CD4-positive, alpha-beta T cell treated with Interleukin-1 beta for 1 hour (primary cell): ENCODE measurements at regions not wholly inside any gene's neighbourhood (a gene's known extent, or its start where the extent isn't known, plus 50 kb on each side); places are given as distances from the start of the nearest gene placed in this dataset.
"Not testable (repeated sequence)": the region's sequence is repeated elsewhere in the genome, so short reads cannot be mapped to it uniquely, and the experiment has no call there.

Experiments used
- DNase-seq, 2 donors: peaks; one replicate each; pipeline ENCODE4 v3.0.0-alpha.2; 2020 to 2022

GRCh38 chr5:57642698-57643097, 160.1 kb upstream of the ACTBL2 start:
- DNase-seq, result no peak

- DNase-seq, result no peak
Measured at GRCh38 chr5:57642066-57642465, 159.5 kb upstream of the ACTBL2 start.

- no peak for DNase-seq
Measured at GRCh38 chr5:57635146-57635777, 152.7 kb upstream of the ACTBL2 start.

GRCh38 chr5:57632937-57633336, 150.3 kb upstream of the ACTBL2 start:
- no peak for DNase-seq

- DNase-seq, result not testable (repeated sequence)
Measured at GRCh38 chr5:57631139-57631538, 148.5 kb upstream of the ACTBL2 start.

- no peak for DNase-seq
Measured at GRCh38 chr5:57627661-57628060, 145.1 kb upstream of the ACTBL2 start.

- no peak for DNase-seq
Measured at GRCh38 chr5:57626703-57627102, 144.1 kb upstream of the ACTBL2 start.

- no peak for DNase-seq
Measured at GRCh38 chr5:57621624-57622023, 139.0 kb upstream of the ACTBL2 start.

GRCh38 chr5:57618767-57619381, 136.3 kb upstream of the ACTBL2 start:
- DNase-seq, result no peak

GRCh38 chr5:57613741-57614140, 131.1 kb upstream of the ACTBL2 start:
- DNase-seq, result no peak

- no peak for DNase-seq
Measured at GRCh38 chr5:57611177-57611576, 128.6 kb upstream of the ACTBL2 start.

- DNase-seq, result no peak
Measured at GRCh38 chr5:57608542-57608941, 125.9 kb upstream of the ACTBL2 start.

- no peak for DNase-seq
Measured at GRCh38 chr5:57601996-57602395, 119.4 kb upstream of the ACTBL2 start.

- no peak for DNase-seq
Measured at GRCh38 chr5:57600321-57600720, 117.7 kb upstream of the ACTBL2 start.

GRCh38 chr5:57598756-57599155, 116.1 kb upstream of the ACTBL2 start:
- DNase-seq, result no peak

- DNase-seq, result no peak
Measured at GRCh38 chr5:57598097-57598496, 115.5 kb upstream of the ACTBL2 start.

- no peak for DNase-seq
Measured at GRCh38 chr5:57595523-57595991, 112.9 kb upstream of the ACTBL2 start.

- DNase-seq, result no peak
Measured at GRCh38 chr5:57594436-57594835, 111.8 kb upstream of the ACTBL2 start.

- DNase-seq, result no peak
Measured at GRCh38 chr5:57592236-57592635, 109.6 kb upstream of the ACTBL2 start.

GRCh38 chr5:57586649-57587048, 104.0 kb upstream of the ACTBL2 start:
- DNase-seq, result no peak

GRCh38 chr5:57582578-57583070, 100.0 kb upstream of the ACTBL2 start:
- DNase-seq, result no peak

GRCh38 chr5:57581772-57582171, 99.2 kb upstream of the ACTBL2 start:
- DNase-seq, result no peak

- DNase-seq, result no peak
Measured at GRCh38 chr5:57581222-57581621, 98.6 kb upstream of the ACTBL2 start.

GRCh38 chr5:57577432-57578175, 95.0 kb upstream of the ACTBL2 start:
- no peak for DNase-seq
